PC-9 (cell line): ENCODE measurements at regions not wholly inside any gene's neighbourhood (a gene's known extent, or its start where the extent isn't known, plus 50 kb on each side); places are given as distances from the start of the nearest gene placed in this dataset.

ENCODE experiments used
- CTCF ChIP-seq: fragments of 200-600 bp; sonication (generic); conservative IDR thresholded peaks from 2 replicates; pipeline ENCODE4 v1.6.1; 2017; ENCODE audit warnings: mixed run types, antibody characterized with exemption, mild to moderate bottlenecking, moderate library complexity
- EZH2 ChIP-seq: fragments of 200-600 bp; sonication (generic); IDR thresholded peaks from 2 replicates; pipeline ENCODE4 v1.8.0; 2017; ENCODE audit warnings: antibody characterized with exemption, low read depth

- TF ChIP-seq CTCF (no peak), EZH2 (no peak)
Measured at GRCh38 chr9:89706086-89706485, 101.3 kb downstream of the GADD45G start.
